Muscle of leg (tissue), 3 donors: ENCODE measurements at regions not wholly inside any gene's neighbourhood (a gene's known extent, or its start where the extent isn't known, plus 50 kb on each side); places are given as distances from the start of the nearest gene placed in this dataset.

Source experiments
- DNase-seq: peaks from one replicate; pipeline ENCODE4 v3.0.0; 2013
- H3K27ac ChIP-seq: one replicate; pipeline ENCODE4 v1.5.1; 2013; ENCODE audit warnings: mild to moderate bottlenecking, low read length, control low read depth
- H3K27me3 ChIP-seq: one replicate; pipeline ENCODE4 v1.6.1; 2013; ENCODE audit warnings: low read length; ENCODE audit not compliant: control insufficient read depth, insufficient read depth
- H3K36me3 ChIP-seq: one replicate; pipeline ENCODE4 v1.6.1; 2013; ENCODE audit warnings: low read length; ENCODE audit not compliant: control insufficient read depth, insufficient read depth
- H3K4me1 ChIP-seq: one replicate; pipeline ENCODE4 v1.6.1; 2013; ENCODE audit warnings: low read length; ENCODE audit not compliant: control insufficient read depth, insufficient read depth
- H3K4me3 ChIP-seq: one replicate; pipeline ENCODE4 v1.5.1; 2013; ENCODE audit warnings: low read length, control low read depth
- H3K9me3 ChIP-seq: replicated peaks from 2 replicates; pipeline ENCODE4 v1.6.1; 2013; ENCODE audit warnings: low read depth, low read length; ENCODE audit not compliant: control insufficient read depth
- WGBS: methylation state at CpG from one replicate; pipeline ENCODE4 v1.1.5; 2013; ENCODE audit warnings: missing lambda C conversion rate; ENCODE audit not compliant: insufficient coverage; 5-methylcytosine and 5-hydroxymethylcytosine counted together

DNA sequence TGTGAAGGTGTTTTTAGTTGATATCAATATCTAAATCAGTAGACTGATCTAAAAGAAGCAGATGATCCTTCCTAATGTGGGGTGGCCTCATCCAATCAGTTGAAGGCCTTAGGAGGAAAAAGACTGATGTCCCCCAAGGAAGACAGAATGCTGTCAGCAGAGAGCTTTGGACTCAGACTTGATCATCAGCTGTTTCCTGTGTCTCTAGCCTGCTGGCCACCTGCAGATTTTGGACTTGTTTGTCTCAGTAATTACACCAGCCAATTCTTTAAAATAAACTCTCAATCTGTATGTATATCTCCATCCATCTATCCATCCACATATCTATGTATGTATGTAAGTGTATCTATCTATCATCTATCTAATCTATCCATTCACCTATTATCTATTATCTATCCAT is 301.3 kb downstream of the LPIN1 start:
- no peak overlapping the region for H3K4me3 ChIP-seq
- peak; percentile 59 for DNase-seq
- H3K27ac ChIP-seq = no peak overlapping the region
- no peaks in the 10 kb centered on the region for H3K36me3 ChIP-seq
- no peaks in the 10 kb centered on the region for H3K27me3 ChIP-seq
- peaks cover 16% of the 10 kb centered on the region for H3K4me1 ChIP-seq
- H3K9me3 ChIP-seq = no peaks in the 10 kb centered on the region

DNA sequence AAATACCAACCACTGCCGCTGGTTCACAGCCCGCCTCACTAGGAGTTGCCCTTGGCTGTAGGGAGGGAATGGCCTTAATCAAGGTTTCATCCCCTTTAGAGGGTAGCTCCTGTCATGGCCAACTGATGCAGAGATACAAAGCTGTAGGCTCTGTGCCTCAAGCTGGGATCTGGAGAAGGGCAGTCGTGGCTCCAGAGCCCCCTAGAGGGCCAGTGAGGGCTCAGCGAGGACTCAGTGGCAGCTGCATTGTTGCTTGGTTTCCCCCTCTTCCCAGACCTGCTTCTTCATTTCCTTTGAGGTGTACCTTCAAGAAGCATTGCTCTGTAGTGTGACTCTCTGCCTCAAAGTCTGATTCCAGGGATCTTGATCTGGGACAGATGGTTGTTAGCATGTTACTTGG is 302.1 kb downstream of the LPIN1 start:
- Histone ChIP-seq H3K36me3 (no peaks in the 10 kb centered on the region), H3K27ac (no peak overlapping the region), H3K4me1 (peaks cover 16% of the 10 kb centered on the region), H3K9me3 (no peaks in the 10 kb centered on the region), H3K27me3 (no peaks in the 10 kb centered on the region), H3K4me3 (no peak overlapping the region)
- WGBS = 40% methylated on average over 1 of the region's 4 CpGs
- DNase-seq = no peak

DNA sequence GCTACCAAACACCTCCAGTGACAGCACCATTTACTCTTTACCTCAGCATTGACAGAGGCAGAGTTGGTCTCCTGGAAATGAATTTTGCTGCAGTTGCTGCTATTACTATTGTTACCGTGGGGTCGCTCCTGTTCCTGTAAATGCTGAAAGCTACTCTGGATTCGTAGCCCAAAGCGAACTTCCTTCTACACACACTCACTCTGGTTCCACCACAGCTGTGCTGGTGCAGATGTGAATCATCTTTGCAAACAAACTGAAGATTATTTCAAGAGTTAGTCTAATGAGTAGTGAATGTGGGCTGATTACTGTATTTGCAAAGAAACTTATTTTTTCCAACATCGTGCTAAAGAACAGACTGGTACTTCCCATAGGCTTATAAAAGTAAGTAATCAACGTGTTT is 304.0 kb downstream of the LPIN1 start:
- H3K4me1 ChIP-seq = peaks cover 19% of the 10 kb centered on the region
- WGBS = 50% methylated on average over 2 of the region's 6 CpGs
- H3K27me3 ChIP-seq = no peaks in the 10 kb centered on the region
- peak; percentile 91 for DNase-seq
- no peaks in the 10 kb centered on the region for H3K9me3 ChIP-seq
- H3K4me3 ChIP-seq = no peak overlapping the region
- no peak overlapping the region for H3K27ac ChIP-seq
- no peaks in the 10 kb centered on the region for H3K36me3 ChIP-seq

- Histone ChIP-seq H3K27ac (no peak overlapping the region), H3K4me1 (peaks cover 14% of the 10 kb centered on the region), H3K27me3 (no peaks in the 10 kb centered on the region), H3K9me3 (no peaks in the 10 kb centered on the region), H3K4me3 (no peak overlapping the region), H3K36me3 (no peaks in the 10 kb centered on the region)
- DNase-seq = peak; percentile 30
- no CpG with 5 or more reads among the region's 2 CpGs for WGBS
Observed at GRCh38 chr2:12051831-12052230, 305.4 kb downstream of the LPIN1 start.

- Histone ChIP-seq H3K9me3 (no peaks in the 10 kb centered on the region), H3K36me3 (no peaks in the 10 kb centered on the region), H3K27me3 (no peaks in the 10 kb centered on the region), H3K4me1 (peaks cover 18% of the 10 kb centered on the region), H3K27ac (no peak overlapping the region), H3K4me3 (no peak overlapping the region)
- DNase-seq = no peak
- WGBS = no CpG with 5 or more reads among the region's 3 CpGs
Observed at GRCh38 chr2:12052796-12053195, 306.4 kb downstream of the LPIN1 start.

- Histone ChIP-seq H3K4me3 (no peak overlapping the region), H3K4me1 (peaks cover 14% of the 10 kb centered on the region), H3K27ac (no peak overlapping the region), H3K36me3 (no peaks in the 10 kb centered on the region), H3K27me3 (no peaks in the 10 kb centered on the region), H3K9me3 (no peaks in the 10 kb centered on the region)
- WGBS = 38% methylated on average over 1 of the region's 3 CpGs
- DNase-seq = peak; percentile 87
Observed at GRCh38 chr2:12054956-12055618, 308.7 kb downstream of the LPIN1 start.

- DNase-seq = peak; percentile 23
- Histone ChIP-seq H3K4me1 (peaks cover 19% of the 10 kb centered on the region), H3K27ac (no peak overlapping the region), H3K27me3 (no peaks in the 10 kb centered on the region), H3K36me3 (no peaks in the 10 kb centered on the region), H3K9me3 (no peaks in the 10 kb centered on the region), H3K4me3 (no peak overlapping the region)
- WGBS = 72% methylated on average over 8 of the region's 12 CpGs
Observed at GRCh38 chr2:12057436-12058166, 311.2 kb downstream of the LPIN1 start.

GRCh38 chr2:12059616-12060441 is 313.4 kb downstream of the LPIN1 start:
- Histone ChIP-seq H3K27ac (no peak overlapping the region), H3K36me3 (no peaks in the 10 kb centered on the region), H3K4me3 (no peak overlapping the region), H3K9me3 (no peaks in the 10 kb centered on the region), H3K27me3 (no peaks in the 10 kb centered on the region), H3K4me1 (peaks cover 18% of the 10 kb centered on the region)
- 50% methylated on average over 1 of the region's 2 CpGs for WGBS
- DNase-seq = peak; percentile 36

GRCh38 chr2:12060886-12061285 is 314.5 kb downstream of the LPIN1 start:
- Histone ChIP-seq H3K4me1 (peaks cover 12% of the 10 kb centered on the region), H3K9me3 (no peaks in the 10 kb centered on the region), H3K27ac (no peak overlapping the region), H3K4me3 (no peak overlapping the region), H3K36me3 (no peaks in the 10 kb centered on the region), H3K27me3 (no peaks in the 10 kb centered on the region)
- DNase-seq = peak; percentile 77
- WGBS = 40% methylated on average over 1 of the region's 5 CpGs
